ENCODE measurements at regions not wholly inside any gene's neighbourhood (a gene's known extent, or its start where the extent isn't known, plus 50 kb on each side); places are given as distances from the start of the nearest gene placed in this dataset.
"Not testable (repeated sequence)": the region's sequence is repeated elsewhere in the genome, so short reads cannot be mapped to it uniquely, and the experiment has no call there.

- not testable (repeated sequence) for TF ChIP-seq CTCF (conservative IDR thresholded peaks at IDR 0.05); ZFX (IDR thresholded peaks at IDR 0.05)
Observed at GRCh38 chr6:134763575-134763974, 186.3 kb downstream of the ALDH8A1 start.
